ENCODE measurements at regions not wholly inside any gene's neighbourhood (a gene's known extent, or its start where the extent isn't known, plus 50 kb on each side); places are given as distances from the start of the nearest gene placed in this dataset.

DNA sequence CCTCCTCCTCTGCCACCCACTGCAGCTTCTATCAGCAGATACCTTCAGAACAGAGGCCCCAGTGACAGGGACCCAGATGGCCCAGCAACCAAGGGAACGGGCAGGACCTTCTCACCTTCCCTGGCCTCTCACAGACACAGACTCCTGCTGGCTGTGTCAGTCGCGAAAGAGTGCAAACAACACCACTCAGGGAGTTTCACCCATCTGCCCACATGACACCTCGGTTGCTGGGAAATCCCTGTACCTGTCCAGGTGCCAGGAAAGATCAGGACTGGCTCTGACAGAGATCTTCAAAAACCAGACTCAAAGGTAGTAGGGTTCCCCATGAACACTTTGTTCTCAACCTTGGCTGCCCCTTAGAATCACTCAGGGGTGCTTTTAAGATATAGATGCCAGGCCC is 83.5 kb upstream of the HIVEP3 start:
- TF ChIP-seq, protein P1, sequence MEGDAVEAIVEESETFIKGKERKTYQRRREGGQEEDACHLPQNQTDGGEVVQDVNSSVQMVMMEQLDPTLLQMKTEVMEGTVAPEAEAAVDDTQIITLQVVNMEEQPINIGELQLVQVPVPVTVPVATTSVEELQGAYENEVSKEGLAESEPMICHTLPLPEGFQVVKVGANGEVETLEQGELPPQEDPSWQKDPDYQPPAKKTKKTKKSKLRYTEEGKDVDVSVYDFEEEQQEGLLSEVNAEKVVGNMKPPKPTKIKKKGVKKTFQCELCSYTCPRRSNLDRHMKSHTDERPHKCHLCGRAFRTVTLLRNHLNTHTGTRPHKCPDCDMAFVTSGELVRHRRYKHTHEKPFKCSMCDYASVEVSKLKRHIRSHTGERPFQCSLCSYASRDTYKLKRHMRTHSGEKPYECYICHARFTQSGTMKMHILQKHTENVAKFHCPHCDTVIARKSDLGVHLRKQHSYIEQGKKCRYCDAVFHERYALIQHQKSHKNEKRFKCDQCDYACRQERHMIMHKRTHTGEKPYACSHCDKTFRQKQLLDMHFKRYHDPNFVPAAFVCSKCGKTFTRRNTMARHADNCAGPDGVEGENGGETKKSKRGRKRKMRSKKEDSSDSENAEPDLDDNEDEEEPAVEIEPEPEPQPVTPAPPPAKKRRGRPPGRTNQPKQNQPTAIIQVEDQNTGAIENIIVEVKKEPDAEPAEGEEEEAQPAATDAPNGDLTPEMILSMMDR (IDR thresholded peaks at IDR 0.05; ENCODE audit: control extremely low read depth, extremely low read depth) = no peak
- no peak for ATAC-seq (ENCODE audit: insufficient read depth, low FRiP score)
- no peak for DNase-seq
- WGBS, 2 donors = 76 to 91% methylated on average over 4 of the region's 4 CpGs
- H3K4me3 ChIP-seq = no peak overlapping the region
- H3K9ac ChIP-seq (ENCODE audit: insufficient read depth in 1 of 2, low read length in 2 of 2) = no peak overlapping the region
- no peaks in the 10 kb centered on the region for H3K36me3 ChIP-seq (ENCODE audit: control insufficient read depth in 4 of 4, insufficient read depth in 4 of 4, low read length in 4 of 4)
- H3K4me1 ChIP-seq (ENCODE audit: control insufficient read depth in 5 of 5, insufficient read depth in 5 of 5, low read length in 5 of 5) = no peaks in the 10 kb centered on the region
- H3K27me3 ChIP-seq (ENCODE audit: control insufficient read depth in 3 of 3, insufficient read depth in 3 of 3, low read length in 2 of 3) = no peaks in the 10 kb centered on the region
- no peak overlapping the region for H3K27ac ChIP-seq (ENCODE audit: low read depth in 1 of 2, low read length in 1 of 2)
- no peaks in the 10 kb centered on the region for H3K9me3 ChIP-seq (ENCODE audit: control insufficient read depth in 4 of 4, insufficient read depth in 3 of 4, low read length in 3 of 4)

DNA sequence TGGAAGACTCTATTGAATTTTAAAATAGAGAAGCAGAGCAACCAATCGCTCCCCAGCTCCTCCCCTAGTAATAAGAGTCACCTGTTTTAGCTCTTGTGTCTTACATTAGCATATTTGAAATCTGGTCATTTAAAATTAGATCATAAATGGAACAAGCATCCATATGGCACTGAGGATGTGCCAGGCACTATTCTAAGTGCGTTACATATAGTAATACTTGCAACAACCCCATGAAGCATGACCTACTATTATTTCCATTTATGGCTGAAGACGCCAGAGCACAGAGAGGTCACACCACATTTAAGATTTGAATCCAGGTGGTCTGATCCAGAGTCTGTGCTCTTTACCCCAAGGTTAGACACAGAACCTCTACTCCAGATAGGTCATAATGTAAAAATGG is 82.0 kb upstream of the HIVEP3 start:
- no peaks in the 10 kb centered on the region for H3K27me3 ChIP-seq (ENCODE audit: control insufficient read depth in 3 of 3, insufficient read depth in 3 of 3, low read length in 2 of 3)
- no peak overlapping the region for H3K27ac ChIP-seq (ENCODE audit: low read depth in 1 of 2, low read length in 1 of 2)
- TF ChIP-seq, protein P1 (IDR thresholded peaks at IDR 0.05; ENCODE audit: control extremely low read depth, extremely low read depth) = no peak
- H3K4me1 ChIP-seq (ENCODE audit: control insufficient read depth in 5 of 5, insufficient read depth in 5 of 5, low read length in 5 of 5) = peaks cover 0 to 1% (median 0%) of the 10 kb centered on the region in 5 donors
- no peak overlapping the region for H3K9ac ChIP-seq (ENCODE audit: insufficient read depth in 1 of 2, low read length in 2 of 2)
- no peaks in the 10 kb centered on the region for H3K9me3 ChIP-seq (ENCODE audit: control insufficient read depth in 4 of 4, insufficient read depth in 3 of 4, low read length in 3 of 4)
- H3K4me3 ChIP-seq = no peak overlapping the region
- no peak for DNase-seq
- ATAC-seq (ENCODE audit: insufficient read depth, low FRiP score) = no peak
- no peaks in the 10 kb centered on the region for H3K36me3 ChIP-seq (ENCODE audit: control insufficient read depth in 4 of 4, insufficient read depth in 4 of 4, low read length in 4 of 4)
- WGBS, 2 donors = 96 to 97% methylated on average over 3 of the region's 3 CpGs

DNA sequence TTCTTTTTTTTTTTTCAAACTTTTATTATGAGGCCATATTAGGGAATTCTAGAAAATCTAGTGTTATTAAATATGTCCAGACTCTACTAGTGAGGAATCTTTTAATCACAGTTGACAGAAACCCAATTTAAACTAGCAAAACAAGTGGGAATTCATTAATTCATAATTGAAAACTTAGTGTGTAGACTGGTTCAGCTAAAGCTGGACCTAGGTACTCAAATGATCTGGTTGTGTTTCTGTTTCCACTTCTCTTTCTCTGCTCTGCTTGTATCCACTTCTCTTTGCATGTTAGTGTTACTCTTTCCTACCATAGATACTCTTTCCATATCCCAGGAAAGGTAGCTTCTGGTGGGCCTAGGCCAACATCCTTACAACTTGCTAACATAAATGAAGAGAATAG is 81.2 kb upstream of the HIVEP3 start:
- DNase-seq = no peak
- no peak overlapping the region for H3K4me3 ChIP-seq

DNA sequence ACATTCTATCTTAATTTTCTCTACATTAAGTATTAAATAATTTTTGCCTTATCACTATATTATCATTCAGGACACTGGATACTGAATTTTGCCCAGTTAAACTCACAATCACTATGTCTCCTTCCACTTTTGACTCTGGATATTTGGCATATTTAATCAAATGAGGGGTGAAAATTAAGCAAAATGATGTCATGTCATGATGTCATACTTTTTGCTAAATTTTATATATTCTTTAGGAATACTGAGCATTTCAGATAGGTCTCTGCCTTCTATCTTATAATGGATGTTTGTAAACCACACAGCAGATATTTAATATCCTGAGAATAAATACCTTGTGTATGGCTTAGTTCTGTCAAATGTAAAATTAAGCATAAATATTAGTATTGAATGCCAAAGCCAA is 79.5 kb upstream of the HIVEP3 start:
- TF ChIP-seq, protein P1 (IDR thresholded peaks at IDR 0.05; ENCODE audit: control extremely low read depth, extremely low read depth) = no peak
- H3K27ac ChIP-seq (ENCODE audit: low read depth in 1 of 2, low read length in 1 of 2) = no peak overlapping the region
- H3K9ac ChIP-seq (ENCODE audit: insufficient read depth in 1 of 2, low read length in 2 of 2) = no peak overlapping the region
- H3K4me1 ChIP-seq (ENCODE audit: control insufficient read depth in 5 of 5, insufficient read depth in 5 of 5, low read length in 5 of 5) = peaks cover 0 to 1% (median 0%) of the 10 kb centered on the region in 5 donors
- no peaks in the 10 kb centered on the region for H3K9me3 ChIP-seq (ENCODE audit: control insufficient read depth in 4 of 4, insufficient read depth in 3 of 4, low read length in 3 of 4)
- H3K4me3 ChIP-seq = no peak overlapping the region
- no peaks in the 10 kb centered on the region for H3K27me3 ChIP-seq (ENCODE audit: control insufficient read depth in 3 of 3, insufficient read depth in 3 of 3, low read length in 2 of 3)
- no peak for ATAC-seq (ENCODE audit: insufficient read depth, low FRiP score)
- no peak for DNase-seq
- H3K36me3 ChIP-seq (ENCODE audit: control insufficient read depth in 4 of 4, insufficient read depth in 4 of 4, low read length in 4 of 4) = no peaks in the 10 kb centered on the region

More for the DNA sequence above, 81.2 kb upstream of the HIVEP3 start:
- no peaks in the 10 kb centered on the region for H3K27me3 ChIP-seq (ENCODE audit: control insufficient read depth in 3 of 3, insufficient read depth in 3 of 3, low read length in 2 of 3)
- ATAC-seq (ENCODE audit: insufficient read depth, low FRiP score) = no peak
- no peak overlapping the region for H3K27ac ChIP-seq (ENCODE audit: low read depth in 1 of 2, low read length in 1 of 2)
- no peaks in the 10 kb centered on the region for H3K9me3 ChIP-seq (ENCODE audit: control insufficient read depth in 4 of 4, insufficient read depth in 3 of 4, low read length in 3 of 4)
- H3K4me1 ChIP-seq (ENCODE audit: control insufficient read depth in 5 of 5, insufficient read depth in 5 of 5, low read length in 5 of 5) = peaks cover 0 to 1% (median 0%) of the 10 kb centered on the region in 5 donors
- TF ChIP-seq, protein P1 (IDR thresholded peaks at IDR 0.05; ENCODE audit: control extremely low read depth, extremely low read depth) = no peak
- no peak overlapping the region for H3K9ac ChIP-seq (ENCODE audit: insufficient read depth in 1 of 2, low read length in 2 of 2)
- H3K36me3 ChIP-seq (ENCODE audit: control insufficient read depth in 4 of 4, insufficient read depth in 4 of 4, low read length in 4 of 4) = no peaks in the 10 kb centered on the region
